HepG2 (cell line): ENCODE measurements at regions not wholly inside any gene's neighbourhood (a gene's known extent, or its start where the extent isn't known, plus 50 kb on each side); places are given as distances from the start of the nearest gene placed in this dataset.

Source experiments
- ATAC-seq: fragments of 200-7000 bp; cut with Tn5 transposase; 3 replicates; pipeline ENCODE4 v1.9.1; 2020; ENCODE audit warnings: mild to moderate bottlenecking, moderate library complexity
- BruUV-seq: library from RNA; stranded (reverse); fragments of 400-500 nt; replicated peaks from 2 replicates; lab custom pipeline; 2021; lab: Mats Ljungman, UMichigan
- CTCF ChIA-PET: fragments of 300-600 bp; formaldehyde crosslinking; extraction: SDS; loops from one replicate; lab custom pipeline; 2021; ENCODE audit warnings: low total read pairs, inconsistent platforms, low intra/inter-chr PET ratio; lab: Yijun Ruan, JAX
- POLR2A ChIA-PET: fragments of 350-600 bp; sonication (Branson Sonifier 250); formaldehyde crosslinking; loops from one replicate; lab custom pipeline; 2020; ENCODE audit warnings: antibody characterized with exemption, inconsistent platforms; lab: Yijun Ruan, JAX
- DNase-seq: peaks from one replicate; pipeline ENCODE4 v3.0.0-alpha.2; 2015; ENCODE audit warnings: low spot score
- FAIRE-seq: peaks from 3 replicates; lab custom pipeline; 2011; peaks lifted over from hg19 to GRCh38; lab: Jason Lieb, UNC
- H2AFZ ChIP-seq: one replicate; pipeline ENCODE4 v1.6.1; 2011; ENCODE audit warnings: low read length, inconsistent platforms
- H3K27ac ChIP-seq: fragments of 300-600 bp; 3 replicates; pipeline ENCODE4 v1.8.0; 2011; ENCODE audit warnings: mixed run types, mild to moderate bottlenecking, mixed read lengths, low read length, inconsistent platforms; ENCODE audit not compliant: insufficient read depth; ENCODE audit errors: extremely low read length
- H3K27me3 ChIP-seq, 2 experiments: fragments of 200-600 bp in 1 of 2; 2 replicates in 1 of 2; 3 replicates in 1 of 2; pipeline versions ENCODE4 v1.6.0 to v1.8.0; 2011; ENCODE audit warnings: low read length in 2 of 2, mild to moderate bottlenecking in 2 of 2, moderate library complexity in 2 of 2, inconsistent platforms in 1 of 2; ENCODE audit not compliant: insufficient read depth in 2 of 2, control insufficient read depth in 1 of 2
- H3K36me3 ChIP-seq, 2 experiments: fragments of 200-600 bp in 1 of 2; replicated peaks in 1 of 2; 2 replicates in 1 of 2; 3 replicates in 1 of 2; pipeline versions ENCODE4 v1.5.1 to v1.8.0; 2011; ENCODE audit warnings: low read length in 2 of 2, inconsistent platforms in 1 of 2; ENCODE audit not compliant: insufficient read depth in 2 of 2, control insufficient read depth in 1 of 2
- H3K4me1 ChIP-seq: 2 replicates; pipeline ENCODE4 v1.5.1; 2012; ENCODE audit warnings: low read length, inconsistent platforms; ENCODE audit not compliant: insufficient read depth
- H3K4me2 ChIP-seq: 2 replicates; pipeline ENCODE4 v1.6.0; 2011; ENCODE audit warnings: low read depth, low read length, inconsistent platforms
- H3K4me3 ChIP-seq, 3 experiments: fragments of 200-600 bp in 1 of 3; sonication (generic), shearing (Covaris generic) in 1 of 3; replicated peaks in 1 of 3; 2 replicates each; pipeline ENCODE4 v1.5.1; 2011 to 2016; ENCODE audit warnings: low read length in 3 of 3, inconsistent platforms in 2 of 3, low read depth in 2 of 3, mild to moderate bottlenecking in 2 of 3, control low read depth in 1 of 3, mixed read lengths in 1 of 3; ENCODE audit not compliant: insufficient read depth in 1 of 3
- H3K79me2 ChIP-seq: one replicate; pipeline ENCODE4 v1.6.1; 2011; ENCODE audit warnings: low read length, inconsistent platforms; ENCODE audit not compliant: insufficient read depth
- H3K9ac ChIP-seq: 2 replicates; pipeline ENCODE4 v1.6.0; 2011; ENCODE audit warnings: mild to moderate bottlenecking, low read depth, low read length, inconsistent platforms; ENCODE audit not compliant: insufficient read depth
- H3K9me3 ChIP-seq: 2 replicates; pipeline ENCODE4 v1.5.1; 2012; ENCODE audit warnings: mild to moderate bottlenecking, low read length
- H4K20me1 ChIP-seq: 2 replicates; pipeline ENCODE4 v1.6.0; 2011; ENCODE audit warnings: inconsistent platforms, mild to moderate bottlenecking, low read length, moderate library complexity; ENCODE audit not compliant: insufficient read depth
- DNMT3B ChIP-seq: conservative IDR thresholded peaks from 2 replicates; pipeline ENCODE4 v1.6.1; 2016; ENCODE audit warnings: missing biosample characterization, control low read depth
- EZH2 ChIP-seq: conservative IDR thresholded peaks from 2 replicates; pipeline ENCODE4 v1.6.1; 2012; ENCODE audit warnings: mild to moderate bottlenecking, low read depth, low read length, moderate library complexity
- KDM5A ChIP-seq: fragments of 200-600 bp; sonication (generic); IDR thresholded peaks from 2 replicates; pipeline ENCODE4 v1.7.0; 2018; ENCODE audit warnings: antibody characterized with exemption, mild to moderate bottlenecking, low read length, borderline replicate concordance
- KLF11 ChIP-seq: IDR thresholded peaks from 2 replicates; pipeline ENCODE4 v1.6.1; 2016; ENCODE audit warnings: missing compliant biosample characterization
- MIER3 ChIP-seq: IDR thresholded peaks from 2 replicates; pipeline ENCODE4 v1.6.1; 2016; ENCODE audit warnings: missing compliant biosample characterization, borderline replicate concordance
- NFYC ChIP-seq: IDR thresholded peaks from 2 replicates; pipeline ENCODE4 v1.6.1; 2016; ENCODE audit warnings: missing genetic modification reagents, missing compliant biosample characterization
- POLR2G ChIP-seq: fragments of 200-400 bp; formaldehyde crosslinking; IDR thresholded peaks from 2 replicates; pipeline ENCODE4 v1.6.1; 2018; ENCODE audit warnings: mild to moderate bottlenecking, low read depth, low read length, moderate library complexity
- PREB ChIP-seq: sonication (generic); formaldehyde crosslinking; IDR thresholded peaks from 2 replicates; pipeline ENCODE4 v1.4.0; 2020; ENCODE audit warnings: missing genetic modification reagents
- RFX3 ChIP-seq: IDR thresholded peaks from 2 replicates; pipeline ENCODE4 v1.6.1; 2016; ENCODE audit warnings: missing biosample characterization, missing genetic modification reagents
- SRF ChIP-seq: IDR thresholded peaks from 2 replicates; pipeline ENCODE4 v1.6.1; 2011; ENCODE audit warnings: mild to moderate bottlenecking, low read depth, low read length, moderate library complexity
- ZMYM2 ChIP-seq: sonication (generic); formaldehyde crosslinking; IDR thresholded peaks from 2 replicates; pipeline ENCODE4 v1.8.0; 2022; ENCODE audit warnings: mild to moderate bottlenecking, missing genetic modification reagents
- ZNF547 ChIP-seq: sonication (generic); formaldehyde crosslinking; IDR thresholded peaks from 2 replicates; pipeline ENCODE4 v1.5.1; 2020; ENCODE audit warnings: mild to moderate bottlenecking, missing genetic modification reagents
- WGBS: methylation state at CpG from one replicate; pipeline ENCODE4 v1.1.6; 2017; ENCODE audit warnings: low lambda C conversion rate; 5-methylcytosine and 5-hydroxymethylcytosine counted together
- in situ Hi-C: cut with HindIII; loops from 2 replicates; pipeline ENCODE4 v1.10.0; 2017; ENCODE audit warnings: low pct_unique_long_range_greater_than_20kb; ENCODE audit not compliant: extremely low pct_ligation_motif_present
- intact Hi-C: fragments of 100-400 bp; cut with micrococcal nuclease; formaldehyde crosslinking; loops from one replicate; pipeline ENCODE4 v1.10.0; 2022; ENCODE audit not compliant: unreplicated experiment
- TF ChIP-seq, protein P1 (sequence below): sonication (generic); formaldehyde crosslinking; IDR thresholded peaks from 2 replicates; pipeline ENCODE4 v1.5.0; 2020; ENCODE audit warnings: missing genetic modification reagents
- TF ChIP-seq, protein P2 (sequence below): sonication (generic); formaldehyde crosslinking; IDR thresholded peaks from 2 replicates; pipeline ENCODE4 v1.4.0; 2020; ENCODE audit warnings: missing genetic modification reagents
- TF ChIP-seq, protein P3 (sequence below): sonication (generic); formaldehyde crosslinking; IDR thresholded peaks from 2 replicates; pipeline ENCODE4 v1.4.0; 2020; ENCODE audit warnings: mild to moderate bottlenecking, missing genetic modification reagents, borderline replicate concordance

GRCh38 chr16:81181013-81181720, 57.3 kb upstream of the BCO1 start:
- no peaks in the 10 kb centered on the region for H3K9me3 ChIP-seq
- CTCF ChIA-PET, result no interaction called here
- in situ Hi-C loops, result no loop called here
- no peaks in the 10 kb centered on the region for H4K20me1 ChIP-seq
- FAIRE-seq, result peak; percentile 78
- H3K79me2 ChIP-seq, result no peaks in the 10 kb centered on the region
- no TSS peak for BruUV-seq
- H3K4me1 ChIP-seq, result peaks cover 34% of the 10 kb centered on the region
- peak overlapping the region; percentile 8 for H2AFZ ChIP-seq
- intact Hi-C loops, result no loop called here
- H3K36me3 ChIP-seq, result no peaks in the 10 kb centered on the region
- H3K27ac ChIP-seq, result peak overlapping the region; percentile 4
- peak; percentile 98 for DNase-seq
- H3K9ac ChIP-seq, result no peak overlapping the region
- POLR2A ChIA-PET, result interaction anchor here (0.8 to 1.6 kb wide), 7 partner anchors 9 to 145 kb away, joined by 3 to 14 read pairs (median 7); partner anchors contain the start of genes ATMIN and C16orf46
- WGBS, result 13% methylated on average over 11 of the region's 13 CpGs
- peak; percentile 94 for ATAC-seq
- peaks cover 0 to 1% of the 10 kb centered on the region in 2 experiments; a peak in 1 of 5 replicates for H3K27me3 ChIP-seq
- peak overlapping the region; percentile 66 for H3K4me2 ChIP-seq
- H3K4me3 ChIP-seq, result peak overlapping the region in 2 of 3 experiments; percentile 17 to 44; a peak in 3 of 6 replicates
- TF ChIP-seq PREB (CRISPR knock-in tag) (no peak), DNMT3B (CRISPR knock-in tag) (peak; percentile 55; the same call in 1 of the 2 replicates), KDM5A (no peak), ZMYM2 (CRISPR knock-in tag) (peak; percentile 76), KLF11 (CRISPR knock-in tag) (peak; percentile 62; the same call in 1 of the 2 replicates), EZH2 (no peak), ZNF547 (CRISPR knock-in tag) (peak; percentile 66; the same call in 1 of the 2 replicates), NFYC (CRISPR knock-in tag) (no peak), SRF (no peak), RFX3 (CRISPR knock-in tag) (no peak), MIER3 (CRISPR knock-in tag) (peak; percentile 42; the same call in 1 of the 2 replicates), POLR2G (no peak)
- TF ChIP-seq, protein P1, sequence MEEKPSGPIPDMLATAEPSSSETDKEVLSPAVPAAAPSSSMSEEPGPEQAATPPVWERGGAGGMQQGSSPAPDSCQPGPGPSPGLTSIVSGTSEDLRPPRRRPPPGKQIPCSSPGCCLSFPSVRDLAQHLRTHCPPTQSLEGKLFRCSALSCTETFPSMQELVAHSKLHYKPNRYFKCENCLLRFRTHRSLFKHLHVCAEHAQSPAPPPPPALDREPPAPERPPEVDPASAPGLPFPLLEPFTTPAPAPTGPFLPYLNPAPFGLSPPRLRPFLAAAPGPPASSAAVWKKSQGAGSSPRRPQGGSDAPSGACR (CRISPR knock-in tag), result no peak
- TF ChIP-seq, protein P2, sequence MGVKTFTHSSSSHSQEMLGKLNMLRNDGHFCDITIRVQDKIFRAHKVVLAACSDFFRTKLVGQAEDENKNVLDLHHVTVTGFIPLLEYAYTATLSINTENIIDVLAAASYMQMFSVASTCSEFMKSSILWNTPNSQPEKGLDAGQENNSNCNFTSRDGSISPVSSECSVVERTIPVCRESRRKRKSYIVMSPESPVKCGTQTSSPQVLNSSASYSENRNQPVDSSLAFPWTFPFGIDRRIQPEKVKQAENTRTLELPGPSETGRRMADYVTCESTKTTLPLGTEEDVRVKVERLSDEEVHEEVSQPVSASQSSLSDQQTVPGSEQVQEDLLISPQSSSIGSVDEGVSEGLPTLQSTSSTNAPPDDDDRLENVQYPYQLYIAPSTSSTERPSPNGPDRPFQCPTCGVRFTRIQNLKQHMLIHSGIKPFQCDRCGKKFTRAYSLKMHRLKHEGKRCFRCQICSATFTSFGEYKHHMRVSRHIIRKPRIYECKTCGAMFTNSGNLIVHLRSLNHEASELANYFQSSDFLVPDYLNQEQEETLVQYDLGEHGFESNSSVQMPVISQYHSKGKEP, result no peak
- TF ChIP-seq, protein P3, sequence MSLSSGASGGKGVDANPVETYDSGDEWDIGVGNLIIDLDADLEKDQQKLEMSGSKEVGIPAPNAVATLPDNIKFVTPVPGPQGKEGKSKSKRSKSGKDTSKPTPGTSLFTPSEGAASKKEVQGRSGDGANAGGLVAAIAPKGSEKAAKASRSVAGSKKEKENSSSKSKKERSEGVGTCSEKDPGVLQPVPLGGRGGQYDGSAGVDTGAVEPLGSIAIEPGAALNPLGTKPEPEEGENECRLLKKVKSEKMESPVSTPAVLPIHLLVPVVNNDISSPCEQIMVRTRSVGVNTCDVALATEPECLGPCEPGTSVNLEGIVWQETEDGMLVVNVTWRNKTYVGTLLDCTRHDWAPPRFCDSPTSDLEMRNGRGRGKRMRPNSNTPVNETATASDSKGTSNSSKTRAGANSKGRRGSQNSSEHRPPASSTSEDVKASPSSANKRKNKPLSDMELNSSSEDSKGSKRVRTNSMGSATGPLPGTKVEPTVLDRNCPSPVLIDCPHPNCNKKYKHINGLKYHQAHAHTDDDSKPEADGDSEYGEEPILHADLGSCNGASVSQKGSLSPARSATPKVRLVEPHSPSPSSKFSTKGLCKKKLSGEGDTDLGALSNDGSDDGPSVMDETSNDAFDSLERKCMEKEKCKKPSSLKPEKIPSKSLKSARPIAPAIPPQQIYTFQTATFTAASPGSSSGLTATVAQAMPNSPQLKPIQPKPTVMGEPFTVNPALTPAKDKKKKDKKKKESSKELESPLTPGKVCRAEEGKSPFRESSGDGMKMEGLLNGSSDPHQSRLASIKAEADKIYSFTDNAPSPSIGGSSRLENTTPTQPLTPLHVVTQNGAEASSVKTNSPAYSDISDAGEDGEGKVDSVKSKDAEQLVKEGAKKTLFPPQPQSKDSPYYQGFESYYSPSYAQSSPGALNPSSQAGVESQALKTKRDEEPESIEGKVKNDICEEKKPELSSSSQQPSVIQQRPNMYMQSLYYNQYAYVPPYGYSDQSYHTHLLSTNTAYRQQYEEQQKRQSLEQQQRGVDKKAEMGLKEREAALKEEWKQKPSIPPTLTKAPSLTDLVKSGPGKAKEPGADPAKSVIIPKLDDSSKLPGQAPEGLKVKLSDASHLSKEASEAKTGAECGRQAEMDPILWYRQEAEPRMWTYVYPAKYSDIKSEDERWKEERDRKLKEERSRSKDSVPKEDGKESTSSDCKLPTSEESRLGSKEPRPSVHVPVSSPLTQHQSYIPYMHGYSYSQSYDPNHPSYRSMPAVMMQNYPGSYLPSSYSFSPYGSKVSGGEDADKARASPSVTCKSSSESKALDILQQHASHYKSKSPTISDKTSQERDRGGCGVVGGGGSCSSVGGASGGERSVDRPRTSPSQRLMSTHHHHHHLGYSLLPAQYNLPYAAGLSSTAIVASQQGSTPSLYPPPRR (CRISPR knock-in tag), result no peak
